ENCODE measurements at regions not wholly inside any gene's neighbourhood (a gene's known extent, or its start where the extent isn't known, plus 50 kb on each side); places are given as distances from the start of the nearest gene placed in this dataset.

DNA sequence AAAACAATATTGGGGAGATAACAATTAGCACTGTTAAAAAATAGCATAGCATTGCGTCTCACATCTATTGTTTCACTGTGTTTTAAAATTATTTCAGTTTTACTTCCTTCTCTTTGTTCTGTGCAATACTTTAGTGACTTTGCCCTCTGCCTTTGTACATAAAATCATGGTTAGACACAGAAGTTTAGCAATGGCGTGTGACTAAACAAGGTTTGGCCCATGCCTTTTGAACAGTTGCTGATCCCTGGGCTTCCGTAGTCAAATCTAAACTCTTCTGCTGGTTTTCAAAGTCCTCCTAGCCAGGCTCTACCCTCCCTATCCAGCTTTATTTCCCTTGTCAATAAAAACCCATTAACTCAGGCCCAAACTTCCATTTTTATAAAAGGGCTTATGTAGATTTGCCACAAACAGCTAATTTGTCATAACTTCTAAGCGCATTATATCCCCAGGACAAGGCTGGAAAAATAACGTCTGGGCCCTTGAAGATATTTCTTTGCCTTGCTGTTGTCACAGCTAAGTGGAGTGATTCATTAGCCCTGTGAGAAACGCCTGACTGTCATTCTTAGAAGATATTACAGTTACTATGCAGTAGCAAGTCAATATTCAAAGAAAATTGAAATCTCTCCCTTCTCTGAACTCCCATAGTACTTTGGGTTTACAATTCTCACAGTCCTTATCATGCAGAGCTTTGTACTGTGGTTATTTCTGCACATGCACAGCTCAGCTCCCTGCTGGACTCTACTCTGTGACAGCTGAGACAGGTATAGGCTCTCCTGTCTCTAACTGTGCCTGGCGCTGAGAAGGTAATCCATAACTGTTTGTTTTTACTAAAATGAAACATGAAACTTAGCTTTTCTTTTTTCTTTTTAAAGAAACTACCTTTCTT is 123.4 kb upstream of the SLC24A5 start:
- no peak for DNase-seq (ENCODE audit: low spot score)

DNA sequence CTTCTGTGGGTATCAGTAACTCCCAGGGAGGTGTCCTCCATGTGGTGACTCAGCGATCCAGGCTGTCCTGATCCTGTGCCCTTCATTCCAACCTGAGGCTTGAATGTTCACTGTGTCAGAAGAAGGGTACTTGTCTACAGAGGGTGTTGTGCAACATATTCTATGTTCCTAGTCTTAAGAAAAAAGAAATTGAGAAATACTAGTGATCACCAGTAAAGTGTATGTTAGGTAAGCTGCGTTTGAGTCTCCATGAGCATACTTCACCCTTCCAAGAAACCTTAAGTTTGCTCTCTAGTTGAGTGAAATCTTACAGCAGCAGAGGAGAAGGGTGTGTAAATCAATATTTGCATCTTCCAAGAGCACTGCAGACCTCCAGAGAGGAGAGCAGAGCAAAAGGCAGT is 122.2 kb upstream of the SLC24A5 start:
- no peak for DNase-seq (ENCODE audit: low spot score)

DNA sequence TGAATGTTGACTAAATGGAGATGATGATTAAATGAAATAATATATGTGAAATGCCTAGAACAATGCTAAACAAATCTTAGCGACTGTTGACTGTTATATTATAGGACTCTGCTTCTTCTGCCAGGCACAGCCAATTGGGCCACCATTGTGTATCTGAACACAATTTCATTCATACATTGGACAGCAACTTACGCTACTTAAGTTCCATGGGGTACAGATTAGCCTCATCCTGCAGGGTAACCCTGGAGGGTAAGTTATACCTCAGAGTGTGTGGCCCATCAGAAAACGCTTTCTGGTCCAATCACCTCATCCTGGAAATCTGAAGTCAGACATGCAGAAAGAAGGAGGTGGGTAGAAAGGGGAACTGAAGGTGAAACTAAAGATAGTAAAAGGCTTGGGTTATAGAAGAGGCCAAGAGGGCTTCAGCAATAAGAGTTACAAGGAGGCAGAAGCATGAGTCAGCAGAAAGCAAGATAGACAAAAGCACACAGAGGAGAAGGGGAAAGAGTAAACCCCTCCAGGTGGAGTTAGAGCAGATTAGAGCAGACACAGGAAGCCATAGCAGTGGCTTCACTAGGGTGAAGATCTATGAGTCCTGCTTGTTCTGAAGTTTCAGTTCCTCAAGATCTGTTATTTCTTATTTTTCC is 119.3 kb upstream of the SLC24A5 start:
- DNase-seq (ENCODE audit: low spot score) = no peak

DNA sequence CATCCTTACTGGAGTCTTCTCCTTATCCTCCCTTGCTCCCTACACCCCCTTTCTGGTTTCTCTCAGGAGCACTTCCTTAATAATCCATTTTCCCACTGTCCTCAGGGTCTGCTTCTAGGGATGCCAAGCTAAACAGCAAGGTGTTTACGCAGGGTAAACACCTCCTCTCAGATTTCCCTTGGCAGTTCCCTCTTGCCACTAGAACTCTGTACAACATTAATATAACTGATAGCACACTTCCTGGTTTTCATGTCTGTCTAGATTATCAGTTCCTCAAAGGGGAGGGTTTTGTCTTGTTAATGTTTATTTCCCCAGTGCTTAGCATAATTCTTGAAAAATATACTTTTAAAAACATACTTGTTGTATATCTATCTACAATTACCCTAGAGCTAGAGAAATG is 118.0 kb upstream of the SLC24A5 start:
- DNase-seq (ENCODE audit: low spot score) = no peak

DNA sequence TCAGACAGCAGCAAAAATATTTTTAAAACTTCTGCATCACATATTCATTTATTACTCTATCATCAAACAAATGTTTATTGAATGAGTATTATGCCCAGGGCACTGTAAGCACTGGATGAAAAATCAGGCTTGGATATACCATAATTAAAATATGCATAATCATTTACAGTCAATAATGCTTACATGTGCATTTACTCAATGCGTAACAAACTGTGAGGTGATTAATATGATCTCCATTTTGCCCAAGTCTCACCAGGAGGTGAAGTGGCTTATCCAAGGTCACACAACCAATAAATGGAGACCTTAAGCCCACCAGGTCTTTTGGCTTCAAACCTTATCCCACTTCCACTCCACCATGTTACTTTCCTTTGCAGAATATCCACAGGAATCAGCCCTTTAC is 117.3 kb upstream of the SLC24A5 start:
- DNase-seq (ENCODE audit: low spot score) = no peak

DNA sequence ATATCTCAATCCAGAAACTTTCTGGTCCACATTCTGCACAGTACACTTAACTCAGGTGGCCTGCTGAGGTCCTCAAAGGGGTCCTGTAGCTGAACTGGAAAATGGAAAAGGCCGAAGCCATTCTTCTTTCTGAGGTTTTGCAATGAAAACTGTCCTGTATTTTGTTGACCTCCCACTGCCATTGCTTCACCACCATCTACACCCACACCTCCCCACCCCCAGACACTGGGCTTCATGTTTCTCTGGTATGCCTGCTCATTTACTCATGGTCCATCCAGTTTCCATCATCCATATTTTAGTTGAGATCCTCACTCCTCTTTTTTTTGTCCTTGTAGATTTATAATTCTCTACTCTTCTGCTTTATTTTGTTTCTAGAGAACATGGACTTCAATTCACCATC is 115.7 kb upstream of the SLC24A5 start:
- no peak for DNase-seq (ENCODE audit: low spot score)

DNA sequence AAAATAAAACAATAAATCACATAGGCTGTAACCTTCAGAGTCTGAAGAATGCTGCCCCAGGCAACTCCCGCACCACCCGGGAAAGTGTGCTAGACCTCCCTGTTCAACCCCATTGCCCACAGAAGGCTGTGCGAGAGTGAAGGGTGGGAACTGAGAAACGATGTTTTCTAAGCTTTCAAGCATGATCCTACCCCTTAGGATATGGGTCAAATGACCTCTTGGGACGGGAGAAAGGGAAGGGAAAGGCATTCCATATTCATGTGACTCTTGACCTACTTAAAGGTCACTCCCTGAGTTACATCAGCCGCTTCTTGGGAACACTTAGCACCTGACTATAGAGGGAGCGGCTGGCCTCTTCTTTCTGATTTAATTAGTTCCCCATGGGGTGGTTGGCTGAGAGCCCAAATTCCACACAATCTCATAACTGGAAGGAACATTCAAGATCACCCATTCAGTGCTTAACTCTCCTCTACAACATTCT is 114.7 kb upstream of the SLC24A5 start:
- no peak for DNase-seq (ENCODE audit: low spot score)

DNA sequence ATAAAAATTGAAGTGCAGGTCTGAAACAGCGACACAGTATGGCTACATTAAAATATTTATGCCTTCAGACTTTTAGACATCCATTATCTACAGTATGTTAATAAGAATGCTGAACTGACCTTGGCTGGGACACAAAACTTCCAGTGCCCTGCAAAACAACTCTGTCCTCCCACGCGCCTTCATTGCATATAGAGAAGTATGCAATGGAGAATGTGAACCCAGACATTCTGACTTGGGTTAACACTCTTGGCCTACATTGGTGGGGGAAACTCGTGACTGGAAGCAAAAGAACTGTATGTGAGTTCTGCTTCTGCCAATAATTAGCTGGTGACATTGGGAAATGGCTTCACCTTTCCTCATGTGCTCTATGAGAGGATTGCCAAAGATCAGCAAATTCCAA is 110.5 kb upstream of the SLC24A5 start:
- no peak for DNase-seq (ENCODE audit: low spot score)

DNA sequence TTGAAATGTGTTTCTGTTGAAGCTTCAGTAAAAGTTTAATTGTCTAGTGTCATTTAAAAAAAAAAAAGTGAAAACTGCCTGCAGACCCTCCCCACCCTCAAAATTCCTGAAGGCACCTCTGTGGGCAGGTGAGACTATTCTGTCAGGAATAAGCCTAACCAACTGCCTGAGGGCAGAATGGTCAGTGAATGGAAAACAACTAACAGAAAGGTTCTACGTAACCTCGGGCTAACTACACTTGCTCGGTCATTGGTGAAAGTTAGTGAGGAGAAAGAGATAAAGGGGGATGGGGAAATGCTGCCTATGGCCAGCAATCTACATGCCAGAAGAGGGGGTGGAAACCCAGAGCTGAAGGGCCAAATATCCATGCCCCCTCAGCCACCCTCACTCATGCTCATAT is 108.6 kb upstream of the SLC24A5 start:
- no peak for DNase-seq (ENCODE audit: low spot score)

DNA sequence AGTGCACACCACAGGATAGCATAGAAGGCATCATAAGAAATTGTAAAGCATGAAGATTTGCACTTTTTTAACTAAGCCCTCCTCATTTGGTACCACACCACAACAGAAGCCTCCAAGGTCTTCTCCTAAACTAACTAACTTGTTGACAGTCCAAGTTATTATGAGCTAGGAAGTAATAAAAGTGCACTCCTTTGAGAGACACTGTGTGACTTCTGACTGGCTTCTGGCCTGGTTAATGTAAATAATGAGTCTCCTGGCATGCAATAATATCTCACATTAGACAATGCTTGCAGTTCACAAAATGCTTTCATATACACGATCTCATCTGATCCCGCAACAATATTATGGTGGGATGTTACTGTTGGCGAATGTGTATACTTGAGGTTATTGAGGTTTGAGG is 103.9 kb upstream of the SLC24A5 start:
- DNase-seq (ENCODE audit: low spot score) = no peak

DNA sequence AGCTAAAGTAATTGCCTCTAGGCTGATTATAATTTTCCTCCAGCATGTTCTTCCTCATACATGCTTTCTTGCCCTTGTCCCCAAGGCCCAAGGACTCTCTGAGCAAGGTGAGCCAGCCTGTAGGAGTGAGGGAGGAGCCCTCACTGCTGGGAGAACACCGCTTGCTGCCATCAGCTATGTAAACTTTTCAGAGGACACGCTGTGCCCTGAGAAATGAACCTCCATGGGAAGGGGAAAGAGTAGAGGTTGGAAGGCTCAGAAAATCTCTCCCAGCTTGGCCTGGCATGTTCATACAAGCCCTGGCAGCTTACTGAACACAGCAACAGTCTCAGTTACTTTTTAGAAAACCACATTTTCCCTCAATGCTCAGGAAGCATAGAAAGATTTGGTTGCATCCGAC is 103.0 kb upstream of the SLC24A5 start:
- no peak for DNase-seq (ENCODE audit: low spot score)

DNA sequence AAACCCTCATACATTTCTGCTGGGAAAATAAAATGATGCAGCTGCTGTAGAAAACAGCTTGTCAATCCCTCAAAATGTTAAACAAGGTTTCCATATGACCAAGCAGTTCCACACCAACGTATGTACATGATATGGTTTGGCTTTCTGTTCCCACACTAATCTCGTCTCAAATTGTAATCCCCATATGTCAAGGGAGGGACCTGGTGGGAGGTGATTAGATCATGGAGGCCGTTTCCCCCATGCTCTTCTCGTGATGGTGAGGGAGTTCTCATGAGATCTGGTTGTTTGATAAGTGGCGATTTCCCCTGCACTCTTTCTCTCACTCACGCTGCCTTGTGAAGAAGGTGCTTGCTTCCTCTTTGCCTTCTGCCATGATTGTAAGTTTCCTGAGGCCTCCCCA is 100.6 kb upstream of the SLC24A5 start:
- no peak for DNase-seq (ENCODE audit: low spot score)

DNA sequence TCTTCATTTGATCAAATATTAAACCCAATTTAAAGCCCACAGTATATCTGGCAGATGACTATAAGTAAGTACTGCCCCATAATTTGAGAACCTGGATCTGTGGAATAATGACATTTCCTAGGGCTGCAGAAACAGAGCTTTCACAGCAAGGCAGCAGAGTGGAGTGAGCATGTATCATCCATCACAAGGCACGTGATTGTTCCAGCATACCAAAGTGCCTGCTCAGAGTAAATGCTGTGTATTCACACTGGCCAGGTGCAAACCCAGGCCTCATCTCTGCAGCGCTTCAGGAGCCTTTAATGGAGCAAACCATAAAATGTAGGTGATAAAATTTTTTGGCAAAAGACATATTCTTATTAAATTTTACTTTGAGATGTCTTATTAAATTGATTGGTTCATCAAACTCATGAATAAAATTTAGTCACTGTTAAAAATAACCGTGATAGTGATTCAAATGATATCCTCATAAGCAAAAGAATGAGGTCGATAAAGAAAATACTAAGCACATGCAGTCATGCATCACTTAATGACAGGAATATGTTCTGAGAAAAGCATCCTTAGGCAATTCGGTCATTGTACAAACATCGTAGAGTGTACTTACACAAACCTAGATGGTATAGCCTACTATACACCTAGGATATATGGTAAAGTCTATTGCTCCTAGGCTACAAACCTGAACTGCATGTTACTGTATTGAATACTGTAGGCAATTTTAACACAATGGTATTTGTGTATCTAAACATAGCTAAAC is 99.3 kb upstream of the SLC24A5 start:
- DNase-seq (ENCODE audit: low spot score) = no peak

DNA sequence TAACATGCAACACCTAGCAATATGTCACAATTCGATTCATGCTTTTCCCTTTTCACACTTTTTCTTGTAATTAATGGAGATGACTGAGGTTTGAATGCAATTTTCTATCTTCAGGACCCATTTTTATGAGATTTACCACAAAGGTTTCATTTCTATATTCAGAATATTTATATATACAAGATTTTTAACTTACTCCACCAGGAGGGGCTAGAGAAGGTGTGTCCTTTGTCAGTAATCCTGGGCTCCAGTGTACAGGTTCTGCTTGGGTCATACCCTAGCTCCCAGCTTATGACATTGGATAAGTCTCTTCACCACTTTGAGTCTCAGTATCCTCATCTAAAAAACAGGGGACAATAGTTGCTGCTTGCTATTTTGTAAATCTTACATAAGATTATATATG is 95.7 kb upstream of the SLC24A5 start:
- no peak for DNase-seq (ENCODE audit: low spot score)

DNA sequence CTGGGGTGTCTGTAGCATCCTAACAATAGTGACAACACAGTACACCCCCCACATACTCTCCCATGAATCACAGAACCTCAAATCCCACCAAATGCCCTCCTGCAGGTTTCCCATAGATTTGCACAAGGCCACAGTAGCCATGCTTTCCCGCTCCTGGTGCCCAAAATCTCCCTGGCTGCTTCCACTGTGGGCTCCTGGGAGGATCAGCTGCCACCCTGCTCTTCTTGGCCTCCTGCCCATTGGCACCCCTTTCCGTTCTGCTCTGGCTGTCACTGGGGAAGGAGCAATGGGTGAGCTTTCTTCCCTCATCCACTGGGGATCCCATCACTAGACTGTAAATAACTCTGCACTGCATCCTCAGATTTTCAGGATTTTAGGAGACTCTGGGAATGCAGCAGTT is 92.1 kb upstream of the SLC24A5 start:
- no peak for DNase-seq (ENCODE audit: low spot score)

DNA sequence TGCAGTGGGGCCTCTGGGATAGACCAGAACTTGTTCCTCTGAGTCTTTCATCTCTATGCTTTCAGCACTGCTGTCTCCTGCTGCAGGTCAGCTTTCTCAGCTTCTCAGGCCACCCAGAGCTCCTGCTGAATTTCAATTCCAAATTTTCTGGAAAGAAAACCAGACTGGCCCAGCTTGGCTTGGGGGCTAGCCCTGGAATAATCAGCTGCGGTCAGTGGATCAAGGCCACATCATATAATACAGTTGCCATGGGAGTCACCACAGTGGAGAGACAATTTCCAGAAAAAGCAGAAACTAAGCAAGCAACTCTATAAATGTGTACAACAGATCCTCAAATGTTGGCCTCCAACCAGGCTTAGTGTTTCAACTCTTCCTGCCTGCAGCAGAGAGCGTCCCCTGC is 91.1 kb upstream of the SLC24A5 start:
- no peak for DNase-seq (ENCODE audit: low spot score)

DNA sequence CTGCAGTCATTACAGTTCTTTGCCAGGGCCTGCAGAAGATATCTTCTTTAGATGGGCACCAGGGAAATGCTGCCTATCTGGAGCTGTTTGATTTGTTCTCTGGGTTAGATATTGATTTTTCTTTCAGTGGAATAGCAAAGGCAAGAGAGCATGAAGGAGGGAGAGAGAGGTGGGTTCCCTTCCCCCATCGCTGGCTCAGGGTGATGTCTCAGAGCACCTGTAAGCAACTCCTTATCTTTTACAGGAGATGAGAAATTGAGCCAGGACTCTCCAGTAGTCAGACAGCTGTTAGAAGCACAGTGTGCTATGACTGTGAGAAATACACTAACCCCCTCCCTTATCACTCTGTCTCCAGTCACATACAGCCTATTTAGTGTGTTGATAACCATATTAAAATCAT is 89.3 kb upstream of the SLC24A5 start:
- no peak for DNase-seq (ENCODE audit: low spot score)

DNA sequence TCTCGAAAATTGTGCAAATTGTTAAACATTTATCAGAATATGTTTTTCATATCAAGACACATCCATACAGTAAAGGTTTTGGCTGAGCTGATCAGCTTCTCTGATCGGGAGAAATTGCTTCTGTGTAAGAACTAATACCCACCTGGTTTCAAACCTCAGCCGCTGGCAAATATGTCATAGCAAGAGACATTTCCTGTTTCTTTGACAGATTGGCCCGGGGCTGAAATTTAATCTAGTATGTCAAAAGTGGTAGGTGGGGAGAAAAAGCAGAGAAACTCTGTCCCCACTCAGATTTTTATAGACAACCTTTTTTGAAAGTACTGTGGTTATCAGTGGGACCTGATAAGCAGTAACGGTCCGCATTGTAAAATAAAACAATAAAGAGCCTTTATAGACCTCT is 88.8 kb upstream of the SLC24A5 start:
- DNase-seq (ENCODE audit: low spot score) = no peak

DNA sequence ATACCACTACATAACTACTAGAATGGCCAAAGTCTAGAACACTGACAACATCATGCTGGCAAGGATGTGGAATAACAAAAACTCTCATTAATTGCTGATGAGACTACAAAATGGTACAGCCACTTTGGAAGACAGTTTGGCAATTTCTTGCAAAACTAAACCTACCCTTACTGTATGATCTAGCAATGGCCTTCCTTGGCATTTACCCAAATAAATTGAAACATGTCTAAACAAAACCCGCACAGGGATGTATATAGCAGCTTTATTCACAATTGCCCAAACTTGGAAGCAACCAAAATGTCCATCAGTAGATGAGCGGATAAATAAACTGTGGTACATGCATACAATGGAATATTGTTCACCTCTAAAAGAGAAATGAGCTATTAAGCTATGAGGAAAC is 87.9 kb upstream of the SLC24A5 start:
- DNase-seq (ENCODE audit: low spot score) = no peak

DNA sequence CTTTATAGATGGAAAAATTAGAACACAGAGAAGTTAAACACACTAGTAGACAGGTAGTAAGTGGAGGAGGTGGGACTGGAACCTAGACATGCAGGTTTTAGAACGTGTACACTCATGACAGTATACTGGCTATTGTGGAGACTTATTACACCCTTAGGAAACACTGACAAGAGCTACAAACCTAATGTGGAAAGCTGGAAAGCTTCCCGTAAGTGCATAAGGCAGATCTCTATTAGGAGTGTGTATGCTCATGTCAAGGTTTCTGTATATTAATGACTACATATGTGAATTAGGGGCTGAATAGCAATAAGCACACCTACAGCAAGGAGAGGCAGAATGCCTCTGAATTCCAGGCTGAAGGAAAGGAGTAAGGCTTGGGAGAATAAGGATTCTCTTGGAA is 82.6 kb upstream of the SLC24A5 start:
- no peak for DNase-seq (ENCODE audit: low spot score)

DNA sequence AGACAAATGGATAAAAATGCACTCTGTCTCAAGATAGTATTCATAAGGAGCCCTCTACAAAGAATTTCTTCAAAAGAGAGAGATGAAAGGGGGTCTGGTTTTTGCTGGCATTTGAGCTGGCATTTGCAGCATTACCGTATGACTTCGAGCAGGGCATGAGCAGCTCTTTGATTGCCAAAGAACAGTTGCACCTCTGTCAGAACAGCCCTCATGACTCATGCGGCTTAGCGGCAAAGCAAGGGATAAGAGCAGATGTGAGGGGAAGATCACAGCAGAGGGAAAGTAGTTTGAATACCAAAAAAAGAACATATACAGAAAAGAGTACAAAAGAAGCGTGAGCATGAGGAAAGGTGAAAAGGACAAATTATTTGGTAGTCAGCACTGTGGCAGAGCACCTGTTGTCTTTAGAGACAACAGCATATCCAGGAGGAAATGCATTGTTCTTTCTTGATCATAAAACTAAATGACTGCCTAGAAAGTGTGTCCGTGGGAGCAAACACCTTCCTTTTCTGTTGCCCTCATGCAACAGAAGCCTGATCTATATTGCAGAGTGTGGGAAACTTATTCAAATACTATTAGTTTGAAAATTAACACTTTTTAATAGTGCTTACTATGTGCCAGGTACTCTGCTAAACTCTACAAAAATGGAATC is 80.5 kb upstream of the SLC24A5 start:
- DNase-seq (ENCODE audit: low spot score) = peak; percentile 82

DNA sequence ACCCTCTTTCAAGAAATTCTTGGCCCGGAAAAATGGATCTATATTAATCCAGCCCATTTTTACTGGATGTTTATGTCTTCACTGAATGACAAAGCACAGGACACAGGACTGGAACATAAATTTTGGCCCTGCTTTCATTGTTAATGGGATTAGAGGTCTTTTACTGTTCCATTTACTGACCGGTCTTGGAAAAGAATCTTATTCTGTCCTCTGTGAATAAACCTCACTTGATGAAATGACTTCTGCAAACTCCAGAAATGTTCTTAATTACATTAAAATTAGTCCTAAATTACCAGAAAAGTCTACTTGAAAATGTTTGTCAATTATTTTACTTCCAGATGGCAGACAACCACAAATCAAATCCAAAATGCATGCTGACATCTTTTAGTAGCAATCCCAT is 79.3 kb upstream of the SLC24A5 start:
- DNase-seq (ENCODE audit: low spot score) = no peak
